ENCODE measurements at regions not wholly inside any gene's neighbourhood (a gene's known extent, or its start where the extent isn't known, plus 50 kb on each side); places are given as distances from the start of the nearest gene placed in this dataset.

DNA sequence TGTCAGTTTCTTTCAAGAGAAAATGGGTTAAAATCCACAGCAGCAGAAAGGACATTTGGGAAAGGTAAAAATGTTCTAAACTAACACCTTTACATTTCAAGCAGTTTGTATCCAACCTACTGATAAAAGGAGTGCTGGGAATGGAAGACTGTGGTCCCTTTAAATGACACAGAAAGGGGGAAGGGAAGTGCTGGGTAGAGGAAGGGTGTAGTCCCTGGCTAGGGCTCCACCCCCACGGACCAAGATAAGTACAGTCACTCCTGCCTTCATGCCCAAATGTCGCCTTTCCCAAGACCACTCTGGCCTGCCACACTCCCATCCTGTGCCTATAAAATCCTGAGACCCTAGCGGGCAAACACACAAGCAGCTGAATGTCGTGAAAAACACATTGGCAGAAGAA, 350.9 kb upstream of the POU1F1 start:
- TF ChIP-seq, protein P1, sequence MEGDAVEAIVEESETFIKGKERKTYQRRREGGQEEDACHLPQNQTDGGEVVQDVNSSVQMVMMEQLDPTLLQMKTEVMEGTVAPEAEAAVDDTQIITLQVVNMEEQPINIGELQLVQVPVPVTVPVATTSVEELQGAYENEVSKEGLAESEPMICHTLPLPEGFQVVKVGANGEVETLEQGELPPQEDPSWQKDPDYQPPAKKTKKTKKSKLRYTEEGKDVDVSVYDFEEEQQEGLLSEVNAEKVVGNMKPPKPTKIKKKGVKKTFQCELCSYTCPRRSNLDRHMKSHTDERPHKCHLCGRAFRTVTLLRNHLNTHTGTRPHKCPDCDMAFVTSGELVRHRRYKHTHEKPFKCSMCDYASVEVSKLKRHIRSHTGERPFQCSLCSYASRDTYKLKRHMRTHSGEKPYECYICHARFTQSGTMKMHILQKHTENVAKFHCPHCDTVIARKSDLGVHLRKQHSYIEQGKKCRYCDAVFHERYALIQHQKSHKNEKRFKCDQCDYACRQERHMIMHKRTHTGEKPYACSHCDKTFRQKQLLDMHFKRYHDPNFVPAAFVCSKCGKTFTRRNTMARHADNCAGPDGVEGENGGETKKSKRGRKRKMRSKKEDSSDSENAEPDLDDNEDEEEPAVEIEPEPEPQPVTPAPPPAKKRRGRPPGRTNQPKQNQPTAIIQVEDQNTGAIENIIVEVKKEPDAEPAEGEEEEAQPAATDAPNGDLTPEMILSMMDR (IDR thresholded peaks at IDR 0.05): no peak
- TF ChIP-seq, protein P2, sequence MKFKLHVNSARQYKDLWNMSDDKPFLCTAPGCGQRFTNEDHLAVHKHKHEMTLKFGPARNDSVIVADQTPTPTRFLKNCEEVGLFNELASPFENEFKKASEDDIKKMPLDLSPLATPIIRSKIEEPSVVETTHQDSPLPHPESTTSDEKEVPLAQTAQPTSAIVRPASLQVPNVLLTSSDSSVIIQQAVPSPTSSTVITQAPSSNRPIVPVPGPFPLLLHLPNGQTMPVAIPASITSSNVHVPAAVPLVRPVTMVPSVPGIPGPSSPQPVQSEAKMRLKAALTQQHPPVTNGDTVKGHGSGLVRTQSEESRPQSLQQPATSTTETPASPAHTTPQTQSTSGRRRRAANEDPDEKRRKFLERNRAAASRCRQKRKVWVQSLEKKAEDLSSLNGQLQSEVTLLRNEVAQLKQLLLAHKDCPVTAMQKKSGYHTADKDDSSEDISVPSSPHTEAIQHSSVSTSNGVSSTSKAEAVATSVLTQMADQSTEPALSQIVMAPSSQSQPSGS (CRISPR knock-in tag; IDR thresholded peaks at IDR 0.05; ENCODE audit: borderline replicate concordance, low read depth): no peak
- TF ChIP-seq SP1 (CRISPR knock-in tag; conservative IDR thresholded peaks at IDR 0.05): no peak
